Lower lobe of right lung (tissue), 2 donors: ENCODE measurements at regions not wholly inside any gene's neighbourhood (a gene's known extent, or its start where the extent isn't known, plus 50 kb on each side); places are given as distances from the start of the nearest gene placed in this dataset.

Experiments used
- ATAC-seq, 2 donors: fragments of 200-7000 bp; cut with Tn5 transposase; one replicate each; pipeline ENCODE4 v1.9.1; 2020 to 2022; ENCODE audit warnings: mild to moderate bottlenecking in 2 of 2, moderate library complexity in 2 of 2
- DNase-seq: peaks from one replicate; pipeline ENCODE4 v3.0.0-alpha.2; 2020
- H3K27ac ChIP-seq: fragments of 200-600 bp; one replicate; pipeline ENCODE4 v1.8.0; 2022
- H3K27me3 ChIP-seq: fragments of 200-600 bp; one replicate; pipeline ENCODE4 v1.8.0; 2022; ENCODE audit warnings: low read depth
- H3K36me3 ChIP-seq: fragments of 200-600 bp; one replicate; pipeline ENCODE4 v1.8.0; 2022; ENCODE audit warnings: mild to moderate bottlenecking
- H3K4me1 ChIP-seq: fragments of 200-600 bp; one replicate; pipeline ENCODE4 v1.8.0; 2022
- H3K4me3 ChIP-seq: fragments of 200-600 bp; one replicate; pipeline ENCODE4 v1.8.0; 2022; ENCODE audit warnings: mild to moderate bottlenecking
- H3K9me3 ChIP-seq: fragments of 200-600 bp; one replicate; pipeline ENCODE4 v1.8.0; 2022
- CTCF ChIP-seq: fragments of 200-600 bp; IDR thresholded peaks from one replicate; pipeline ENCODE4 v1.8.0; 2022; ENCODE audit warnings: antibody characterized with exemption, mild to moderate bottlenecking
- intact Hi-C: fragments of 100-400 bp; cut with DNase I; formaldehyde crosslinking; loops from one replicate; pipeline ENCODE4 v1.11.0; 2022
- donor health status: DM: no; HTN: yes; CAD: no; lungs with severe emphysema.

- DNase-seq (no peak), ATAC-seq (no peak)
- Histone ChIP-seq H3K36me3 (no peaks in the 10 kb centered on the region), H3K27ac (no peak overlapping the region), H3K4me3 (no peak overlapping the region), H3K27me3 (peaks cover 71% of the 10 kb centered on the region), H3K9me3 (no peaks in the 10 kb centered on the region), H3K4me1 (peaks cover 5% of the 10 kb centered on the region)
- intact Hi-C loops, result no loop called here
- TF ChIP-seq CTCF, result no peak
Observed at GRCh38 chr10:128540128-128540762, 414.0 kb upstream of the MKI67 start.

- ATAC-seq, result no peak
- peaks cover 5% of the 10 kb centered on the region for H3K4me1 ChIP-seq
- TF ChIP-seq CTCF, result no peak
- intact Hi-C loops, result no loop called here
- no peak overlapping the region for H3K4me3 ChIP-seq
- H3K9me3 ChIP-seq, result no peaks in the 10 kb centered on the region
- DNase-seq, result no peak
- H3K27ac ChIP-seq, result no peak overlapping the region
- H3K36me3 ChIP-seq, result no peaks in the 10 kb centered on the region
- peaks cover 65% of the 10 kb centered on the region for H3K27me3 ChIP-seq
Observed at GRCh38 chr10:128540781-128541761, 414.8 kb upstream of the MKI67 start.

- no peaks in the 10 kb centered on the region for H3K36me3 ChIP-seq
- no peak overlapping the region for H3K27ac ChIP-seq
- no peak for TF ChIP-seq CTCF
- intact Hi-C loops, result no loop called here
- H3K9me3 ChIP-seq, result no peaks in the 10 kb centered on the region
- no peak overlapping the region for H3K4me3 ChIP-seq
- H3K4me1 ChIP-seq, result peaks cover 5% of the 10 kb centered on the region
- no peak for ATAC-seq
- peaks cover 57% of the 10 kb centered on the region for H3K27me3 ChIP-seq
- no peak for DNase-seq
Observed at GRCh38 chr10:128541926-128542475, 415.8 kb upstream of the MKI67 start.

GRCh38 chr10:128542659-128543058 is 416.4 kb upstream of the MKI67 start:
- no peak overlapping the region for H3K27ac ChIP-seq
- intact Hi-C loops, result no loop called here
- no peak overlapping the region for H3K4me3 ChIP-seq
- no peaks in the 10 kb centered on the region for H3K9me3 ChIP-seq
- H3K36me3 ChIP-seq, result no peaks in the 10 kb centered on the region
- ATAC-seq (no peak), DNase-seq (no peak)
- peaks cover 5% of the 10 kb centered on the region for H3K4me1 ChIP-seq
- peaks cover 50% of the 10 kb centered on the region for H3K27me3 ChIP-seq
- TF ChIP-seq CTCF, result no peak

GRCh38 chr10:128543151-128543550 is 416.9 kb upstream of the MKI67 start:
- DNase-seq, result no peak
- TF ChIP-seq CTCF, result no peak
- no peaks in the 10 kb centered on the region for H3K36me3 ChIP-seq
- peaks cover 45% of the 10 kb centered on the region for H3K27me3 ChIP-seq
- peaks cover 5% of the 10 kb centered on the region for H3K4me1 ChIP-seq
- no peak for ATAC-seq
- intact Hi-C loops, result no loop called here
- H3K27ac ChIP-seq, result no peak overlapping the region
- no peak overlapping the region for H3K4me3 ChIP-seq
- no peaks in the 10 kb centered on the region for H3K9me3 ChIP-seq
